ENCODE measurements at regions not wholly inside any gene's neighbourhood (a gene's known extent, or its start where the extent isn't known, plus 50 kb on each side); places are given as distances from the start of the nearest gene placed in this dataset.

DNA sequence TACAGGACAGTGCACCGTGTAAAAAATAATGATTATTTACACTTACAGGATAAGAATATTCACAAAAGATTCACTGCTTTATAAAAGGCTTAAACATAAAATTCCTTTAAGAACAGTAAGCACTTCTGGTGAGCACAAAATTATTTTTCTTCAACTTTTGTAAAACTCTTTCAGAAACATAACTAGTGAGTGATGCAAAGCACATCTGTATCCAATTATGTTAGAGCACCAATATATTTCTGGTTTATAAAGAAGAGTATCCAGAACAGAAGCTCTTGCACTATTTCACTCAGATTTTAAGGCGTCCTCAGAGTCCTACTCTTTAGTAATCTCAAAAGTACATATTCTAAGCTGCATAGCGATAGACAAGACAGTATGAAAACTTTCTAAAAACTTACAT lies 276.0 kb downstream of the C4orf33 start:
- TF ChIP-seq, protein P1, sequence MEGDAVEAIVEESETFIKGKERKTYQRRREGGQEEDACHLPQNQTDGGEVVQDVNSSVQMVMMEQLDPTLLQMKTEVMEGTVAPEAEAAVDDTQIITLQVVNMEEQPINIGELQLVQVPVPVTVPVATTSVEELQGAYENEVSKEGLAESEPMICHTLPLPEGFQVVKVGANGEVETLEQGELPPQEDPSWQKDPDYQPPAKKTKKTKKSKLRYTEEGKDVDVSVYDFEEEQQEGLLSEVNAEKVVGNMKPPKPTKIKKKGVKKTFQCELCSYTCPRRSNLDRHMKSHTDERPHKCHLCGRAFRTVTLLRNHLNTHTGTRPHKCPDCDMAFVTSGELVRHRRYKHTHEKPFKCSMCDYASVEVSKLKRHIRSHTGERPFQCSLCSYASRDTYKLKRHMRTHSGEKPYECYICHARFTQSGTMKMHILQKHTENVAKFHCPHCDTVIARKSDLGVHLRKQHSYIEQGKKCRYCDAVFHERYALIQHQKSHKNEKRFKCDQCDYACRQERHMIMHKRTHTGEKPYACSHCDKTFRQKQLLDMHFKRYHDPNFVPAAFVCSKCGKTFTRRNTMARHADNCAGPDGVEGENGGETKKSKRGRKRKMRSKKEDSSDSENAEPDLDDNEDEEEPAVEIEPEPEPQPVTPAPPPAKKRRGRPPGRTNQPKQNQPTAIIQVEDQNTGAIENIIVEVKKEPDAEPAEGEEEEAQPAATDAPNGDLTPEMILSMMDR (IDR thresholded peaks at IDR 0.05; ENCODE audit: control insufficient read depth, insufficient read depth, low read depth, low read length, missing control alignments): no peak
- no peak for DNase-seq (ENCODE audit: low read depth)
- no peak overlapping the region for H3K4me3 ChIP-seq (ENCODE audit: control insufficient read depth, low read depth, low read length)

DNA sequence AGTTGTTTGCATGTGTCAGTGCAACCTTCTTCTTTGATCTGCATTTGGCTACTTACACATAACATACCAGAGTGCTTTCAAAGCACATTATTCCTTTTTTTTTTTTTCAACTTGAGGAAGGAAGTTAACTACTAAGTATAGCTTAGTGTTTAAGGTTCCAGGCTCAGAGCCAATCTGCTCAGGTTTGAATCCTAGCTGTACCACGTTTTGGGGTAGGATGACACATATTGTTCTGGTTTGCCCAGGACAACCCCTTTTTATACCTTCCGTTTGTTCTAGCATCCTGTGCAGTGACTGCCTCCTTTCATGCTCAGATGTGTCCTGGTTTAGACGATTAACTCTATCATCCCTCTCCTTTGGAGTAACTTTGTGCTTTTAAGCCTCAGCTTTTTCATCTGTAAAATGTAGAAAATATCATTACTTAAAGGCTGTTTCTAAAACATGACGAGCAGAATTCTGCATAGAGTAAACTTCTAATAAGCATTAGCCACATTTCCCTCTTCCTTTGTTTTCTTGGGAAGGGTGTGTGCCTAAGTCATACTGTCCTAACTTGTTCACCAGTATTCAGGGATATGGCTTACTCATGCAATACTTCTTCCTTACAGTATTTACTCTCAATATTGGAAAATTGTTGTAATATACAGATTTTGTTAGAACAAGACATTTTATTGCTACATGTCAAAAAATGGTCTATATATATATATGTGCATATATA lies 281.3 kb downstream of the C4orf33 start:
- no peak overlapping the region for H3K4me3 ChIP-seq (ENCODE audit: control insufficient read depth, low read depth, low read length)
- DNase-seq (ENCODE audit: low read depth): no peak
- TF ChIP-seq, protein P1 (IDR thresholded peaks at IDR 0.05; ENCODE audit: control insufficient read depth, insufficient read depth, low read depth, low read length, missing control alignments): no peak

DNA sequence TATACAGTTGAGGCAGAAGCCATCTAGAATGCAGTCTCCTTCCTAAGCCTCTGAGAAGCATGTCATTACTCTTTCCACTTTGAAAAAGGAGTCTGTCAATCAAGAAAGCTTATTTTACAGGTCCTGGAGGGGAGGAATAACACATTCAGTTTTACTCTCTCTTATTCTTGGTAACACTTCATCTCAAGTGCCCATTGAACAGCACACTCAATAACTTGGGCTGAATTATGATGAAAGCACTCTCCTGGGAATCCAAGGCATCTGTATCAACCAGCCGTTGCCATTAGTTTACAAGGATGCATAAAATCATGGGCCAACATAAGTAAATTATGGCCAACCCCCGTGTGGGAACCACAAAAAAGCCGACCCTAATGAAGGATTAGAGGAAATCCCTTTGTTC lies 282.4 kb downstream of the C4orf33 start:
- no peak overlapping the region for H3K4me3 ChIP-seq (ENCODE audit: control insufficient read depth, low read depth, low read length)
- TF ChIP-seq, protein P1 (IDR thresholded peaks at IDR 0.05; ENCODE audit: control insufficient read depth, insufficient read depth, low read depth, low read length, missing control alignments): no peak
- no peak for DNase-seq (ENCODE audit: low read depth)

DNA sequence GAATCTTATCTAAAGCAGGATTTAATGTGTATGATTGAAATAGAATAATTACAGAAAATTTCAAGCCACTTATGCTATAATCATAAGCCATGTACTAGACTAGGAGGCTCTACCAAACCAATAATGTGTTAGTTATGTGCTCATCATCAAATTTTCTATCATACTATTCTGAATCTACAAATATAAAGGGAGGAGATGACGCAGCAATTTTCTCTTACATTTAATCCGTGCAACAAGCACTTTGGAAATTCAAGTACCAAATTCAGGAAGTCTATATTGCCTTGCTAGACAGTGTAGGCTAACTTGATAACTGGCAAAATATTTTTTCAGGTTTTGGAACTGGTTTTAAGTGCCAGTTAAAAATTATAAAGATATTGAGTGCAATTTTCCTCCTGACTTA lies 283.5 kb downstream of the C4orf33 start:
- no peak for DNase-seq (ENCODE audit: low read depth)
- H3K4me3 ChIP-seq (ENCODE audit: control insufficient read depth, low read depth, low read length): no peak overlapping the region
- TF ChIP-seq, protein P1 (IDR thresholded peaks at IDR 0.05; ENCODE audit: control insufficient read depth, insufficient read depth, low read depth, low read length, missing control alignments): no peak

DNA sequence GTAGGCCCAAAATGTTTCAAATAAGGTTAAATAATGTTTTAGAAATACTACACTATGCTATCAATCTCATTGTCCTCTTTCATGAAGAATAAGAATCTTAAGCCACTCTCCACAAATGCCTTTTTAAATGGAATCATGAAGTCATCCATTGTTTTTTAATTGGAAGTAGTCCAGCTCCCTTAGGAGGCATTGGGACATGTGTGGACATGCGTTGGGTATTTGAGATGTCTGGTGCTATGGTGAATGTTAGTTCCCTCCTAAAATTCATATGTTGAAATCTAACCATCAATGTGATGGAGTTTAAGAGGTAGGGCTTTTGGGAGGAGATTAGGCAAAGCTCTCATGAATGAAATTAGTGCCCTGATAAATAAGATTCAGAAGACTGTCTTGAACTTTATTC lies 289.0 kb downstream of the C4orf33 start:
- TF ChIP-seq, protein P1 (IDR thresholded peaks at IDR 0.05; ENCODE audit: control insufficient read depth, insufficient read depth, low read depth, low read length, missing control alignments): no peak
- no peak overlapping the region for H3K4me3 ChIP-seq (ENCODE audit: control insufficient read depth, low read depth, low read length)
- no peak for DNase-seq (ENCODE audit: low read depth)

DNA sequence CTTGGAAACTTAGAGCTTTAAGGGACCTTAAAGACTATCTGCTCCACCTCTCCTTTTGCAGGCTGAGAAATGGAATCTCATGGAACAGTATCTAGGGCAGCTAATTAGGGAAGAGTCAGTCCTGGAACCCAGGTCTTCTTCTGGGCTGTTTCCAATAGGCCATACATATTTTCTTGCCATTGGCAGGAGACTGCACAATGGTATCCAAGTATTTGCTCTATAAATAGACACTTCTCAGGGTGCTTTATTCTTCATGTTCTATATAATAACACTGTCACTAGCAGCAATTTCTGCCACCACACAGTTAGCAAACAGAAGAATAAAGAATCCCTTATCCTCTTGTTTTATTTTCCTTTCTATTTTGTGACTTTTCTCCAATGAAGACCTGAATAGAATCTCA lies 291.7 kb downstream of the C4orf33 start:
- TF ChIP-seq, protein P1 (IDR thresholded peaks at IDR 0.05; ENCODE audit: control insufficient read depth, insufficient read depth, low read depth, low read length, missing control alignments): no peak

More for the DNA sequence above, 291.7 kb downstream of the C4orf33 start:
- no peak for DNase-seq (ENCODE audit: low read depth)
- H3K4me3 ChIP-seq (ENCODE audit: control insufficient read depth, low read depth, low read length): no peak overlapping the region
